MCF 10A (cell line): ENCODE measurements at regions not wholly inside any gene's neighbourhood (a gene's known extent, or its start where the extent isn't known, plus 50 kb on each side); places are given as distances from the start of the nearest gene placed in this dataset.

Source experiments
- BruUV-seq: library from RNA; stranded (reverse); fragments of 400-500 nt; replicated peaks from 2 replicates; lab custom pipeline; 2021; lab: Mats Ljungman, UMichigan
- CTCF ChIA-PET: fragments of 300-600 bp; sonication (Branson Sonifier 250); formaldehyde crosslinking; extraction: SDS; loops from one replicate; lab custom pipeline; 2021; ENCODE audit warnings: antibody characterized with exemption, inconsistent platforms; lab: Yijun Ruan, JAX
- POLR2A ChIA-PET: fragments of 300-600, 350-650 bp; sonication (Branson Sonifier 250); formaldehyde crosslinking; extraction: SDS; loops from one replicate; lab custom pipeline; 2020; ENCODE audit warnings: antibody characterized with exemption, inconsistent platforms; lab: Yijun Ruan, JAX
- DNase-seq: peaks from one replicate; pipeline ENCODE4 v3.0.0-alpha.2; 2018; ENCODE audit not compliant: unreplicated experiment
- H3K27ac Mint-ChIP-seq: one replicate; pipeline ENCODE4 v1.8.0; 2022; ENCODE audit warnings: mild to moderate bottlenecking, low read depth, mixed read lengths; ENCODE audit not compliant: unreplicated experiment
- H3K27me3 Mint-ChIP-seq: one replicate; pipeline ENCODE4 v1.8.0; 2022; ENCODE audit warnings: mixed read lengths; ENCODE audit not compliant: insufficient read depth, unreplicated experiment
- H3K36me3 Mint-ChIP-seq: one replicate; pipeline ENCODE4 v1.8.0; 2022; ENCODE audit warnings: mild to moderate bottlenecking, moderate library complexity, mixed read lengths; ENCODE audit not compliant: insufficient read depth, unreplicated experiment
- H3K4me1 Mint-ChIP-seq: one replicate; pipeline ENCODE4 v1.8.0; 2022; ENCODE audit warnings: mixed read lengths; ENCODE audit not compliant: insufficient read depth, unreplicated experiment
- H3K4me3 Mint-ChIP-seq: one replicate; pipeline ENCODE4 v1.8.0; 2022; ENCODE audit warnings: mild to moderate bottlenecking, moderate library complexity, mixed read lengths; ENCODE audit not compliant: unreplicated experiment
- H3K9me3 Mint-ChIP-seq: one replicate; pipeline ENCODE4 v1.8.0; 2022; ENCODE audit warnings: mixed read lengths; ENCODE audit not compliant: unreplicated experiment
- intact Hi-C: fragments of 100-400 bp; cut with micrococcal nuclease; formaldehyde crosslinking; loops from 2 replicates; pipeline ENCODE4 v1.14.1; 2022
- TF ChIP-seq, protein P1 (sequence below): fragments of 200-600 bp; IDR thresholded peaks from one replicate; pipeline ENCODE4 v1.8.0; 2022; ENCODE audit warnings: antibody characterized with exemption, mild to moderate bottlenecking; ENCODE audit not compliant: unreplicated experiment

DNA sequence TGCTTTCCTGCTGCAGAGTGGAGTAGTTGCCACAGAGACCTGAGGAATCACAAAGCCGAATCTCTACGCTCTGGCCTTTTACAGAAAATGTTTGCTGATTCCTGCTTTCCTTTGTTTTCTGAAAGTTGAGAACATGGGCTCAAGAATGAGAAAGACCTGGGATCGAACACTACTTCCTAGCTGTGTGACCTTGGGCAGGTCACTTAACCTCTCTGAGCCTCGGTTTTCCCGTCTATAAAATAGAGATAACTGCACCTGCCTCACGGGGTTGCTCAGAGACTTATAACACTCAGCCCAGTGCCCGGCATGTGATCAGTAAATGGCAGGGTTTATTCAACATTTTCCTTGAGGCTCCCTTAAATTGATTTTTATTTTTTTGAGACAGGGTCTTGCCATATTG lies 70.9 kb upstream of the ALX4 start:
- Mint-ChIP-seq H3K27ac (no peak overlapping the region), H3K27me3 (peaks cover 32% of the 10 kb centered on the region), H3K4me1 (no peaks in the 10 kb centered on the region), H3K9me3 (no peaks in the 10 kb centered on the region), H3K36me3 (no peaks in the 10 kb centered on the region), H3K4me3 (no peak overlapping the region)
- ChIA-PET POLR2A (no interaction called here), CTCF (no interaction called here)
- no peak for DNase-seq
- BruUV-seq: no TSS peak
- intact Hi-C loops: no loop called here
- TF ChIP-seq, protein P1, sequence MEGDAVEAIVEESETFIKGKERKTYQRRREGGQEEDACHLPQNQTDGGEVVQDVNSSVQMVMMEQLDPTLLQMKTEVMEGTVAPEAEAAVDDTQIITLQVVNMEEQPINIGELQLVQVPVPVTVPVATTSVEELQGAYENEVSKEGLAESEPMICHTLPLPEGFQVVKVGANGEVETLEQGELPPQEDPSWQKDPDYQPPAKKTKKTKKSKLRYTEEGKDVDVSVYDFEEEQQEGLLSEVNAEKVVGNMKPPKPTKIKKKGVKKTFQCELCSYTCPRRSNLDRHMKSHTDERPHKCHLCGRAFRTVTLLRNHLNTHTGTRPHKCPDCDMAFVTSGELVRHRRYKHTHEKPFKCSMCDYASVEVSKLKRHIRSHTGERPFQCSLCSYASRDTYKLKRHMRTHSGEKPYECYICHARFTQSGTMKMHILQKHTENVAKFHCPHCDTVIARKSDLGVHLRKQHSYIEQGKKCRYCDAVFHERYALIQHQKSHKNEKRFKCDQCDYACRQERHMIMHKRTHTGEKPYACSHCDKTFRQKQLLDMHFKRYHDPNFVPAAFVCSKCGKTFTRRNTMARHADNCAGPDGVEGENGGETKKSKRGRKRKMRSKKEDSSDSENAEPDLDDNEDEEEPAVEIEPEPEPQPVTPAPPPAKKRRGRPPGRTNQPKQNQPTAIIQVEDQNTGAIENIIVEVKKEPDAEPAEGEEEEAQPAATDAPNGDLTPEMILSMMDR: no peak

DNA sequence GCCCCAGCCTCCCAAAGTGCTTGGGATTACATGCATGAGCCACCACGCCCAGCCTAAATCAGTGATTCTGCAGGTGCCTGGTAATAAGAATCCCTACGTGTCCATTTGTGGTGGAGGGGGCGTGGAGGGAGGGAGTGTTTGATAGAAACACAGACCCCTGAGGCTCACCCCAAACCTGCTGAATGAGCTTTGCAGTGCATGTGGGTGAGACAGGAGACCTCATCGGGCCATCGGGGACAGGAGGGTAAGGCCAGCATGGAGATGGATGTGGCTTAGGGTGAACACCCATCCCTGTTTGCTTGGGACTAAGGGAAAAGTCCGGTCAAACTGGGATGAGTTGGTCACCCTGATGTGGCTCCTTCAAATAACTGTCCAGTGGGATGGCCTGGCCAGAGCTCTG lies 71.3 kb upstream of the ALX4 start:
- Mint-ChIP-seq H3K4me3 (no peak overlapping the region), H3K36me3 (no peaks in the 10 kb centered on the region), H3K9me3 (no peaks in the 10 kb centered on the region), H3K27me3 (peaks cover 36% of the 10 kb centered on the region), H3K27ac (no peak overlapping the region), H3K4me1 (no peaks in the 10 kb centered on the region)
- intact Hi-C loops: no loop called here
- TF ChIP-seq, protein P1: no peak
- no peak for DNase-seq
- BruUV-seq: no TSS peak
- POLR2A ChIA-PET: no interaction called here
- CTCF ChIA-PET: no interaction called here

DNA sequence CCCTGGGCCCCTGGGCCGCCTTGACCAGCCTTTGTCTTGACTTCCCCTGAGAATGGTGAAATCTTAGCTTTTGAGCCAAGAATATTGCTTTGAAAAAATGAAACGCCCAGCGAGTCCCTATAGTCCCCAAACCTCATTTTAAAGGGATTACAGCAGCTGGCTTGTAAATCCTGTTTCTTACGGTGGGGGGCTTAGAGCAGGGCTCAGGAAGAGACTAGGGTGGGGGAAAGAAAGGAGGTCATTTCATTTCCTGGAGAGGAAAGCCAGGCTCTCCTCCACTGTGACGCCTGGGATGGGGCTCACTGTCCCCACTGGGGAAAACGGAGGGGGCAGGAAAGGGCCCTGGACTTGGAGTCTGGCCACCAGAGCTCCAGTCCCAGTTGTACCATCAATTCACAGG lies 72.2 kb upstream of the ALX4 start:
- POLR2A ChIA-PET: no interaction called here
- H3K27ac Mint-ChIP-seq: no peak overlapping the region
- no TSS peak for BruUV-seq
- H3K4me1 Mint-ChIP-seq: no peaks in the 10 kb centered on the region
- intact Hi-C loops: no loop called here
- no peak for DNase-seq
- no peak overlapping the region for H3K4me3 Mint-ChIP-seq
- CTCF ChIA-PET: interaction anchor here (0.6 to 0.9 kb wide), 2 partner anchors 9 to 729 kb away, joined by 3 to 5 read pairs; no protein-coding TSS in a partner anchor
- TF ChIP-seq, protein P1: no peak
- H3K9me3 Mint-ChIP-seq: no peaks in the 10 kb centered on the region
- H3K27me3 Mint-ChIP-seq: peaks cover 45% of the 10 kb centered on the region
- H3K36me3 Mint-ChIP-seq: no peaks in the 10 kb centered on the region

DNA sequence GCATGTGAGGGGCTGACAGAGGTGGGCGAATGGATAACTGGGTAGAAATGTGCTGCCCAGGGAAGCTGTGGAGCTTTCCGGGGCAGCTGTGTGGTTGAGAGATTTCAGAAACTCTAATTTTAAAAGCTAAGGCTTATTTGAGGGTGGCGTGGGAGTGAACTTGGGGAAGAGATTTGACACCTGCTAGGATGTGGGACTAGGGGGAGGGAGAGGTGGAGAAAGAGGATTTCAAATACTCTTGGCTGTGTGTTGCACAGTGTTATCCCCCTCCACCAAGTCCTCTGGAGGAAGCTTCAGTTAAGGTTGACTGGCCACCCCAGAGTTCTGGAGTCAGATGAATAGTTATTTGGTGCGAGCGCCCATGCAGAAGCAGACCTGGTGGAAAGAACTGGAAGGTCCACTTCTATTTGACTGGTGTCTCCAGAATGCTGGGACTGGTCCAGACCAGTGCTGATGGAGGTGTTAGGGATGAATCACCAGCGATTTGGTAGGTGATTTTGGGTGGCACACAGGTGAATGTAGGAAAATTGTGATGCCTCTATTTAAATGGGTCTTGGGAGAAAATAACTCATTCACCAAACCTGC lies 72.8 kb upstream of the ALX4 start:
- no peaks in the 10 kb centered on the region for H3K9me3 Mint-ChIP-seq

More for the DNA sequence above, 72.8 kb upstream of the ALX4 start:
- CTCF ChIA-PET: interaction anchor here (0.9 kb wide), 1 partner anchor 9 kb away, joined by 5 read pairs; no protein-coding TSS in a partner anchor
- Mint-ChIP-seq H3K36me3 (no peaks in the 10 kb centered on the region), H3K27ac (no peak overlapping the region), H3K27me3 (peaks cover 51% of the 10 kb centered on the region), H3K4me1 (no peaks in the 10 kb centered on the region), H3K4me3 (no peak overlapping the region)
- intact Hi-C loops: no loop called here
- POLR2A ChIA-PET: no interaction called here
- BruUV-seq: no TSS peak
- TF ChIP-seq, protein P1: no peak
- no peak for DNase-seq
